ENCODE measurements at regions not wholly inside any gene's neighbourhood (a gene's known extent, or its start where the extent isn't known, plus 50 kb on each side); places are given as distances from the start of the nearest gene placed in this dataset.

- TF ChIP-seq ZNF274 (IDR thresholded peaks at IDR 0.05; ENCODE audit: low read depth, low read length) = no peak
- no peak for TF ChIP-seq CEBPB (IDR thresholded peaks at IDR 0.05; ENCODE audit: low read depth)
- TF ChIP-seq ATF3 (IDR thresholded peaks at IDR 0.05) = no peak
- TF ChIP-seq YY1 (IDR thresholded peaks at IDR 0.05; ENCODE audit: extremely low read depth, insufficient replicate concordance, low read depth, low read length) = no peak
- TF ChIP-seq SRF (IDR thresholded peaks at IDR 0.05; ENCODE audit: low read depth) = no peak
- no peak for TF ChIP-seq CBX3 (IDR thresholded peaks at IDR 0.05; ENCODE audit: low read depth)
- no peak for TF ChIP-seq POLR2A (IDR thresholded peaks at IDR 0.05; ENCODE audit: borderline replicate concordance, extremely low read depth, insufficient read depth, insufficient read length)
- no peak for TF ChIP-seq CTCF (IDR thresholded peaks at IDR 0.05 in 2 of 3, conservative IDR thresholded peaks at IDR 0.05 in 1 of 3; ENCODE audit: borderline replicate concordance in 1 of 3, insufficient read depth in 1 of 3, low read depth in 2 of 3, low read length in 2 of 3)
- TF ChIP-seq SIN3A (IDR thresholded peaks at IDR 0.05; ENCODE audit: low read depth) = no peak
- no peak for TF ChIP-seq MAX (IDR thresholded peaks at IDR 0.05)
- TF ChIP-seq FOSL1 (IDR thresholded peaks at IDR 0.05; ENCODE audit: low read depth) = no peak
- no peak for TF ChIP-seq EZH2phosphoT487 (IDR thresholded peaks at IDR 0.05; ENCODE audit: borderline replicate concordance)
Observed at GRCh38 chr3:28188686-28189085, 52.7 kb upstream of the CMC1 start (continued).

GRCh38 chr3:28191363-28191762 is 50.1 kb upstream of the CMC1 start:
- TF ChIP-seq EGR1 (IDR thresholded peaks at IDR 0.05; ENCODE audit: low read depth) (no peak), POLR2A (IDR thresholded peaks at IDR 0.05; ENCODE audit: borderline replicate concordance, extremely low read depth, insufficient read depth, insufficient read length) (no peak), ZNF274 (IDR thresholded peaks at IDR 0.05; ENCODE audit: low read depth, low read length) (no peak), CBX3 (IDR thresholded peaks at IDR 0.05; ENCODE audit: low read depth) (no peak), MAX (IDR thresholded peaks at IDR 0.05) (no peak), REST (IDR thresholded peaks at IDR 0.05; ENCODE audit: low read depth) (no peak), JUND (IDR thresholded peaks at IDR 0.05) (no peak), SP1 (IDR thresholded peaks at IDR 0.05; ENCODE audit: low read depth) (no peak)
- Histone ChIP-seq H3K36me3 (ENCODE audit: control insufficient read depth in 1 of 2, insufficient read depth in 2 of 2, low read length in 2 of 2) (no peaks in the 10 kb centered on the region), H3K4me2 (ENCODE audit: low read length) (no peak overlapping the region), H2AFZ (ENCODE audit: low read depth, low read length, poor library complexity, severe bottlenecking) (no peak overlapping the region), H4K20me1 (ENCODE audit: insufficient read depth) (no peaks in the 10 kb centered on the region), H3K9me3 (ENCODE audit: control insufficient read depth in 1 of 2, insufficient read depth in 1 of 2, low read depth in 1 of 2, low read length in 2 of 2) (no peaks in the 10 kb centered on the region), H3K79me2 (ENCODE audit: insufficient read depth, low read length) (no peaks in the 10 kb centered on the region), H3K9ac (ENCODE audit: low read length) (no peak overlapping the region), H3K4me1 (ENCODE audit: control insufficient read depth in 1 of 2, insufficient read depth in 2 of 2, low read length in 2 of 2) (no peaks in the 10 kb centered on the region), H3K27me3 (ENCODE audit: insufficient read depth, low read length) (no peaks in the 10 kb centered on the region), H3K27ac (ENCODE audit: low read depth, low read length) (no peak overlapping the region), H3K4me3 (replicated peaks in 1 of 2; ENCODE audit: low read depth in 1 of 2, low read length in 2 of 2) (no peak overlapping the region), H3K9me2 (ENCODE audit: insufficient read depth) (no peaks in the 10 kb centered on the region)
- ATAC-seq = no peak
- intact Hi-C loops (cut with micrococcal nuclease) = no loop called here
- DNase-seq (ENCODE audit: low read depth, low spot score) = no peak
- no TSS peak for BruUV-seq (replicated peaks)
- CTCF ChIA-PET = no interaction called here
- POLR2A ChIA-PET = no interaction called here
- RAD21 ChIA-PET (ENCODE audit: low non-redundant PET in 1 of 2, low total read pairs in 2 of 2, uncharacterized antibody in 2 of 2, unreplicated experiment in 2 of 2) = no interaction called here
